DND-41 (cell line): ENCODE measurements at regions not wholly inside any gene's neighbourhood (a gene's known extent, or its start where the extent isn't known, plus 50 kb on each side); places are given as distances from the start of the nearest gene placed in this dataset.

Source experiments
- EZH2 ChIP-seq: IDR thresholded peaks from 3 replicates; pipeline ENCODE4 v1.6.1; 2012; ENCODE audit warnings: borderline replicate concordance, low read depth, mild to moderate bottlenecking, moderate library complexity, low read length, inconsistent platforms; ENCODE audit not compliant: severe bottlenecking
- TF ChIP-seq, protein P1 (sequence below): IDR thresholded peaks from 2 replicates; pipeline ENCODE4 v1.5.1; 2012; ENCODE audit warnings: borderline replicate concordance, low read length, moderate library complexity, mild to moderate bottlenecking; ENCODE audit not compliant: poor library complexity, severe bottlenecking; ENCODE audit errors: extremely low read depth

DNA sequence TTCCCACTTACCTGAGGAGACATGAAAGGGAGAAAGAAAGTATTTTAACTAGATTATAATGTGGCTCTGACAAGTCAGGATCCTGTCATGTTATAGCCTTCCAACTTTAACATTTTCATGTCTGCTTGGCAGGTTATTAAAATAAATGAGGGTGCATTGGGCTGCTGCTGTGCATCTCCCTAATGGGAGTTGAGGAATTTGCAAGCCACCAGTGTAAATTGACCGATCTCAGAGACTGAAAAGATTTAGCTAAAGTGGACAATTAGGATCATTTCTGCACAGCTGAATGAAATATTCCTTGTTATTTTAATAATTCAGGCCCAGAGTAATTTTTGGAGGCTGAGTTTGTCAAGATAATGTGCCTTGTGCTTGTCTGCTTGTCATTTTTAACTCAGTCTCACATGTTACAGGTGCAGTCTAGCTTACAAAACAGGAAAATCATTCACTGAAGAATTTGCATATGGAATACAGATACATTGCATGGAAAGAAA, 366.3 kb upstream of the ADAMTS16 start:
- no peak for TF ChIP-seq EZH2
- TF ChIP-seq, protein P1, sequence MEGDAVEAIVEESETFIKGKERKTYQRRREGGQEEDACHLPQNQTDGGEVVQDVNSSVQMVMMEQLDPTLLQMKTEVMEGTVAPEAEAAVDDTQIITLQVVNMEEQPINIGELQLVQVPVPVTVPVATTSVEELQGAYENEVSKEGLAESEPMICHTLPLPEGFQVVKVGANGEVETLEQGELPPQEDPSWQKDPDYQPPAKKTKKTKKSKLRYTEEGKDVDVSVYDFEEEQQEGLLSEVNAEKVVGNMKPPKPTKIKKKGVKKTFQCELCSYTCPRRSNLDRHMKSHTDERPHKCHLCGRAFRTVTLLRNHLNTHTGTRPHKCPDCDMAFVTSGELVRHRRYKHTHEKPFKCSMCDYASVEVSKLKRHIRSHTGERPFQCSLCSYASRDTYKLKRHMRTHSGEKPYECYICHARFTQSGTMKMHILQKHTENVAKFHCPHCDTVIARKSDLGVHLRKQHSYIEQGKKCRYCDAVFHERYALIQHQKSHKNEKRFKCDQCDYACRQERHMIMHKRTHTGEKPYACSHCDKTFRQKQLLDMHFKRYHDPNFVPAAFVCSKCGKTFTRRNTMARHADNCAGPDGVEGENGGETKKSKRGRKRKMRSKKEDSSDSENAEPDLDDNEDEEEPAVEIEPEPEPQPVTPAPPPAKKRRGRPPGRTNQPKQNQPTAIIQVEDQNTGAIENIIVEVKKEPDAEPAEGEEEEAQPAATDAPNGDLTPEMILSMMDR = no peak
